WTC11 (cell line): ENCODE measurements at regions not wholly inside any gene's neighbourhood (a gene's known extent, or its start where the extent isn't known, plus 50 kb on each side); places are given as distances from the start of the nearest gene placed in this dataset.

ENCODE experiments used
- CTCF ChIP-seq: fragments of 200-600 bp; IDR thresholded peaks from 2 replicates; pipeline ENCODE4 v1.8.0; 2022; ENCODE audit warnings: antibody characterized with exemption
- JUN ChIP-seq: sonication (generic); formaldehyde crosslinking; IDR thresholded peaks from 2 replicates; pipeline ENCODE4 v1.8.0; 2023; ENCODE audit warnings: mild to moderate bottlenecking, missing genetic modification reagents
- MXD4 ChIP-seq: fragments of 250-450 bp; sonication (Bioruptor Pico); IDR thresholded peaks from 2 replicates; pipeline ENCODE4 v1.8.0; 2021; ENCODE audit warnings: mild to moderate bottlenecking, moderate library complexity, borderline replicate concordance
- NFE2L1 ChIP-seq: sonication (generic); formaldehyde crosslinking; IDR thresholded peaks from 2 replicates; pipeline ENCODE4 v1.8.1; 2023; ENCODE audit warnings: missing genetic modification reagents
- NR2C2 ChIP-seq: sonication (generic); formaldehyde crosslinking; IDR thresholded peaks from 2 replicates; pipeline ENCODE4 v1.8.0; 2022; ENCODE audit warnings: mild to moderate bottlenecking, missing genetic modification reagents
- PRDM15 ChIP-seq: sonication (generic); formaldehyde crosslinking; IDR thresholded peaks from 2 replicates; pipeline ENCODE4 v1.8.0; 2022; ENCODE audit warnings: missing genetic modification reagents
- ZNF423 ChIP-seq: fragments of 250-450 bp; sonication (Bioruptor Pico); IDR thresholded peaks from 2 replicates; pipeline ENCODE4 v2.1.2; 2022; ENCODE audit warnings: mild to moderate bottlenecking, moderate library complexity
- TF ChIP-seq, protein P1 (sequence below): sonication (generic); formaldehyde crosslinking; IDR thresholded peaks from 2 replicates; pipeline ENCODE4 v1.8.0; 2023; ENCODE audit warnings: missing genetic modification reagents, mild to moderate bottlenecking, borderline replicate concordance
- TF ChIP-seq, protein P2 (sequence below): sonication (generic); formaldehyde crosslinking; IDR thresholded peaks from 2 replicates; pipeline ENCODE4 v1.8.0; 2022; ENCODE audit warnings: mild to moderate bottlenecking, missing genetic modification reagents

DNA sequence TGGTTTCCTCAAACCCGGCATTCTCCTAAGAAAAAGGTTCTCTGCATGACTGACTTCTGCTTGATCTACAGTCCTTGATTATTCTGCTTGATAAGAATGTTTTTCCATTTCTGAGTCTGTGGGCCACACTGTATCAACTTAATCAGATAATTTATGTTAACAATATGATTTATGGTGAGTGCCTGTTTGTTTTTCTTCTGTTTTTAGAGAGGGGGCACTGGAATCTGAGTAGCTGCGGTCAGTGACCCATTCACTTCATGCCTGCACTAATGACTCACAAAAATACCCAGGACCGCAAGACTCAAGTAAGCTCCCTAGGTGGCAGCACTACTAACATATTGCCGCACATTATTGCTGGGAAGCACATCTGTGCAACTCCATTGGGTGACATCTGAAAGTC lies 542.3 kb upstream of the ATXN8OS start:
- TF ChIP-seq CTCF (peak; percentile 54), JUN (CRISPR knock-in tag) (no peak), MXD4 (no peak), NFE2L1 (CRISPR knock-in tag) (no peak), ZNF423 (CRISPR knock-in tag) (no peak), PRDM15 (CRISPR knock-in tag) (no peak), NR2C2 (CRISPR knock-in tag) (no peak)
- TF ChIP-seq, protein P1, sequence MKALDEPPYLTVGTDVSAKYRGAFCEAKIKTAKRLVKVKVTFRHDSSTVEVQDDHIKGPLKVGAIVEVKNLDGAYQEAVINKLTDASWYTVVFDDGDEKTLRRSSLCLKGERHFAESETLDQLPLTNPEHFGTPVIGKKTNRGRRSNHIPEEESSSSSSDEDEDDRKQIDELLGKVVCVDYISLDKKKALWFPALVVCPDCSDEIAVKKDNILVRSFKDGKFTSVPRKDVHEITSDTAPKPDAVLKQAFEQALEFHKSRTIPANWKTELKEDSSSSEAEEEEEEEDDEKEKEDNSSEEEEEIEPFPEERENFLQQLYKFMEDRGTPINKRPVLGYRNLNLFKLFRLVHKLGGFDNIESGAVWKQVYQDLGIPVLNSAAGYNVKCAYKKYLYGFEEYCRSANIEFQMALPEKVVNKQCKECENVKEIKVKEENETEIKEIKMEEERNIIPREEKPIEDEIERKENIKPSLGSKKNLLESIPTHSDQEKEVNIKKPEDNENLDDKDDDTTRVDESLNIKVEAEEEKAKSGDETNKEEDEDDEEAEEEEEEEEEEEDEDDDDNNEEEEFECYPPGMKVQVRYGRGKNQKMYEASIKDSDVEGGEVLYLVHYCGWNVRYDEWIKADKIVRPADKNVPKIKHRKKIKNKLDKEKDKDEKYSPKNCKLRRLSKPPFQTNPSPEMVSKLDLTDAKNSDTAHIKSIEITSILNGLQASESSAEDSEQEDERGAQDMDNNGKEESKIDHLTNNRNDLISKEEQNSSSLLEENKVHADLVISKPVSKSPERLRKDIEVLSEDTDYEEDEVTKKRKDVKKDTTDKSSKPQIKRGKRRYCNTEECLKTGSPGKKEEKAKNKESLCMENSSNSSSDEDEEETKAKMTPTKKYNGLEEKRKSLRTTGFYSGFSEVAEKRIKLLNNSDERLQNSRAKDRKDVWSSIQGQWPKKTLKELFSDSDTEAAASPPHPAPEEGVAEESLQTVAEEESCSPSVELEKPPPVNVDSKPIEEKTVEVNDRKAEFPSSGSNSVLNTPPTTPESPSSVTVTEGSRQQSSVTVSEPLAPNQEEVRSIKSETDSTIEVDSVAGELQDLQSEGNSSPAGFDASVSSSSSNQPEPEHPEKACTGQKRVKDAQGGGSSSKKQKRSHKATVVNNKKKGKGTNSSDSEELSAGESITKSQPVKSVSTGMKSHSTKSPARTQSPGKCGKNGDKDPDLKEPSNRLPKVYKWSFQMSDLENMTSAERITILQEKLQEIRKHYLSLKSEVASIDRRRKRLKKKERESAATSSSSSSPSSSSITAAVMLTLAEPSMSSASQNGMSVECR (CRISPR knock-in tag): no peak
- TF ChIP-seq, protein P2, sequence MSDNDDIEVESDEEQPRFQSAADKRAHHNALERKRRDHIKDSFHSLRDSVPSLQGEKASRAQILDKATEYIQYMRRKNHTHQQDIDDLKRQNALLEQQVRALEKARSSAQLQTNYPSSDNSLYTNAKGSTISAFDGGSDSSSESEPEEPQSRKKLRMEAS (CRISPR knock-in tag): no peak
